Activated naive CD4-positive, alpha-beta T cell treated with anti-CD3 and anti-CD28 coated beads, Interleukin-2, amount 10 ng/mL, durations not matched to agents 7 days and 5 days (primary cell): ENCODE measurements at regions not wholly inside any gene's neighbourhood (a gene's known extent, or its start where the extent isn't known, plus 50 kb on each side); places are given as distances from the start of the nearest gene placed in this dataset.

ENCODE experiments used
- CTCF ChIA-PET: fragments of 350-600 bp; sonication (Branson Sonifier 250); formaldehyde crosslinking; loops from one replicate; lab custom pipeline; 2021; ENCODE audit warnings: antibody characterized with exemption; lab: Charles Lee
- DNase-seq: peaks from one replicate; pipeline ENCODE4 v3.0.0-alpha.2; 2020
- H3K27ac Mint-ChIP-seq: one replicate; pipeline ENCODE4 v1.8.0; 2021; ENCODE audit warnings: mild to moderate bottlenecking, moderate library complexity, mixed read lengths
- H3K27me3 Mint-ChIP-seq: one replicate; pipeline ENCODE4 v1.8.0; 2021; ENCODE audit warnings: mild to moderate bottlenecking, mixed read lengths
- H3K36me3 Mint-ChIP-seq: one replicate; pipeline ENCODE4 v1.8.0; 2021; ENCODE audit warnings: mixed read lengths
- H3K4me1 Mint-ChIP-seq: one replicate; pipeline ENCODE4 v1.8.0; 2021; ENCODE audit warnings: mixed read lengths
- H3K4me3 Mint-ChIP-seq: one replicate; pipeline ENCODE4 v1.8.0; 2021; ENCODE audit warnings: mild to moderate bottlenecking, moderate library complexity, mixed read lengths
- H3K9me3 Mint-ChIP-seq: one replicate; pipeline ENCODE4 v1.8.0; 2021; ENCODE audit warnings: mixed read lengths

DNA sequence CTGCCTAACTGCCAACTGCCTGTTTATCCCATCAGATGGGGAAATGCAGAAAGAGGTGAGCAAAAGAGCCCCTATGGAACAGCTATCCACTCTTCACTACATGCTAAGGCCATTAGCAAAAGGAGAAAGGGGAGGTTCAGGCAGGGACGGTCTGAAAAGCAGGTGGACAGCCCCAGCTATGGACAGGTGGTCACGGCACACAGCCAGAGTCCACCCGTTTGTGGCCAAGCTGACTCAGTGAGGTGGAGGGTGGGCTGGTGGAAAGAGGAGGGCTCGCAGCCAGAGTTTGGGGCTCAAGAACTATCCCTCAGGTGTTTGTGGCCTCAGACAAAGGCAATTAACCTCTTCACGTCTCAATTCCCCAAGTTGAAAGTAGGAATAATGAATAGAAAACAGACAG, 148.9 kb upstream of the UBE2E1 start:
- H3K4me3 Mint-ChIP-seq = no peak overlapping the region
- H3K9me3 Mint-ChIP-seq = peaks cover 6% of the 10 kb centered on the region
- CTCF ChIA-PET = no interaction called here
- H3K36me3 Mint-ChIP-seq = peaks cover 3% of the 10 kb centered on the region
- H3K4me1 Mint-ChIP-seq = peaks cover 20% of the 10 kb centered on the region
- H3K27ac Mint-ChIP-seq = no peak overlapping the region
- H3K27me3 Mint-ChIP-seq = peaks cover 6% of the 10 kb centered on the region
- DNase-seq = no peak

DNA sequence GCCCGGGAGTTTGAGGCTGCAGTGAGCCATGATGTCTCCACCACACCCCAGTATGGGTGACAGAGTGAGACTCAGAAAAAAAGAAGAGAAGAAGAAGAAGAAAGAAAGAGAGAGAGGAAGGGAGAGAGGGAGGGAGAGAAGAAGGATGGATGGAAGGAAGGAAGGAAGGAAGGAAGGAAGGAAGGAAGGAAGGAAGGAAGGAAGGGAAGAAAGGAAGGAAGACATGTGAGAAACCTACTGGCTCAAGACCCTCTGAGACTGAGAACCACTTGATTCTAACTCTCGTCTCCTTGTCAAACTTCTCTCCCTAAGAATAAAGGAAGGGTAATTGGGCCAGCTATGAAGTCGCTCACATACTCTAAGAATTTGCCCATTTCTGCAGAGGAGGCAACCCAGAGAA, 148.1 kb upstream of the UBE2E1 start:
- Mint-ChIP-seq H3K9me3 (peaks cover 6% of the 10 kb centered on the region), H3K4me1 (peaks cover 20% of the 10 kb centered on the region), H3K36me3 (peaks cover 3% of the 10 kb centered on the region), H3K27me3 (peaks cover 6% of the 10 kb centered on the region), H3K4me3 (no peak overlapping the region), H3K27ac (no peak overlapping the region)
- CTCF ChIA-PET = no interaction called here
- no peak for DNase-seq

DNA sequence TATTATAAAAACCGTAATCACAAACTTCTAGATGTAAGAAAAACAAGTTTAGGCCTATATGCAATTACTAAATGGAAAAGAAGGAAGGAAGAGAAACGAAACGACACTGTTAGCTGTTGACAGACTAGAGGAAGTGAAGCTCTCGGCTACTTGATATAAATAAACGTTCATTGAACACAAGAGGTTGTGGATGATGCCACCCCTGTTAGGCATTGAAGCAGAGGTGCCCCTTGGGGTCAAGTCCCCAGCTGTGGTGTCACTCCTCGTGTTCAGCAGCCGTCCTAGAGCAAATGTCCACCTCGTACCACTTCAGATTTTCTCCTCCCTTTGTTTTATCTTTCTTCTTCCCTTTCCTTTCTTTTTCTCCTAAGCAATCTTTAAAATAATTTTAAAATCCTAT, 146.5 kb upstream of the UBE2E1 start:
- peaks cover 10% of the 10 kb centered on the region for H3K4me1 Mint-ChIP-seq
- H3K36me3 Mint-ChIP-seq = peaks cover 3% of the 10 kb centered on the region
- DNase-seq = no peak
- no peak overlapping the region for H3K4me3 Mint-ChIP-seq
- H3K27me3 Mint-ChIP-seq = peaks cover 12% of the 10 kb centered on the region
- CTCF ChIA-PET = interaction anchor here (1.0 kb wide), 1 partner anchor 14 kb away, joined by 3 read pairs; no protein-coding TSS in a partner anchor
- no peak overlapping the region for H3K27ac Mint-ChIP-seq
- H3K9me3 Mint-ChIP-seq = peaks cover 6% of the 10 kb centered on the region

DNA sequence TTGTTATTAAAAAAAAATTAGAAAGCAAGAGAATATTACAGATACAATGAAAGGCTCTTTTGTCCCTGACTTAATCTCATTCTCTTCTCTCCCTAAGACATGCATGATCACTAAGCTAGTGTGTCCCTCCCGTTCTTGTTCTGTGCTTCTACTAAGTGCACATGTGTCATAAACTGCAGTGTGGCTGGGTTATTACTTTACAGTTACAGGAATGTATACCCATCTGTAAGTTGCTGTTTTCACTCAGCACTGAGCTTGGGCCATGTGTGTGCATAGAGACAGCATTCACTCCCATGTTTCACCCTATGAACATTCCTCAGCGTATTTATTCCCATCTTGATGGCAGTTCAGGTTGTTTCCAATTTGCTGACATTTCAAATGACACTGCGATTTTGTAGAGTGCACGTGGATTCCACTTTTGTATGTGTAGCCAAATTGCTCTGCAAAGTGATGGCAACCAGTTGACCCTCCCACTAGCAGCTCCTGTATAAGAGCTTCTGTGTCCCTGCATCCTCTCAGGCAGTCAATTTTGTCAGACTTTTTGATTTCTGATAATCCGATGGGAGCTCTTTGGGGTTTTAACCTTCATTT, 145.8 kb upstream of the UBE2E1 start:
- DNase-seq = no peak
- H3K36me3 Mint-ChIP-seq = no peaks in the 10 kb centered on the region
- peaks cover 6% of the 10 kb centered on the region for H3K9me3 Mint-ChIP-seq
- CTCF ChIA-PET = interaction anchor here (1.0 kb wide), 1 partner anchor 15 kb away, joined by 3 read pairs; no protein-coding TSS in a partner anchor
- peaks cover 13% of the 10 kb centered on the region for H3K27me3 Mint-ChIP-seq
- no peak overlapping the region for H3K27ac Mint-ChIP-seq
- peaks cover 4% of the 10 kb centered on the region for H3K4me1 Mint-ChIP-seq
- H3K4me3 Mint-ChIP-seq = no peak overlapping the region

DNA sequence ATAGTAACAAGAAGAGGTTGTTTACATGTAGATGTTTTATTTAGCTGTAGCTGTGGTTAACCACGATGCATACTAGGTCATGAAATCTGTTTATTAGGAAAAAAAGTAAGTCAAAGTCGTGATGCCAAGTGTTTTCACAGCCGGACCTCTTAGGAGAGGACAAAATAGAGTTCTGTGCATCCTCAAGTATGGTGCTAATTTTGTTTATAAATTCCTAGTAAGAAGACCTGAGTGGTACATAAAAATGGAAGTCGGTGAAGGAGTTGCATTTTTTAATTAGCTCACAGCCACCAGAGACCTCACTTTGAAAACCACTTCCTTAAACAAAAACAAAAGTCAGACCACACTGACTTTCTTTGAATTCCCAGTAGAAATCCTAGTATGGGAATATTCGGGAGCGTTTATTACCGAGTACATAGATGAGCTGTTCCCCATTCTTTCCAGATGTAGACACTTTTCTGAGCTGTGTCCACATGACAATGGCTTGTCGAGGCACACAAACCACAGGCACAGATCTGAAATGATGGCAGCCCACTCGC, 143.6 kb upstream of the UBE2E1 start:
- peaks cover 4% of the 10 kb centered on the region for H3K4me1 Mint-ChIP-seq
- no peak overlapping the region for H3K4me3 Mint-ChIP-seq
- H3K9me3 Mint-ChIP-seq = no peaks in the 10 kb centered on the region
- no peak overlapping the region for H3K27ac Mint-ChIP-seq
- no peaks in the 10 kb centered on the region for H3K36me3 Mint-ChIP-seq
- CTCF ChIA-PET = no interaction called here
- H3K27me3 Mint-ChIP-seq = peaks cover 13% of the 10 kb centered on the region
- DNase-seq = no peak

DNA sequence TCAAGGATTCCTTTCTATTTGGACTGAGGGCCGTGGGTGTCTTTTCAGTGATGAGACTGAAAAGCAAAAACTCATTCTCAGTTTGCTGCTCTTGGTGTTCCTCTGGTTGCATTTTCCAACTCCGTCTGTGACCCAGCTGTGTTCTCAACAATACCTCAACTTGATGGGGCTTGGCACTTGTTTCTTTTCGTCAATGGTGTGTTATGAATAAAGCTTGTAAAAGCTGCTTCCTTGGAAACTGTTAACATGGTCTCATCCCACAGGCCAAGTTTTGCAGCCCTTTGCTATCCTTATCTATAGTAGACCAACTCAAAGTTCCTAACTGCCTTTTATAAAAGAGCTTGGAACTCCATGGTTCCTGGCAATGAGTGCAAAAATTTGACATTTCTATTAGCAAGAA, 142.5 kb upstream of the UBE2E1 start:
- no peak for DNase-seq
- H3K27ac Mint-ChIP-seq = no peak overlapping the region
- H3K4me1 Mint-ChIP-seq = peaks cover 4% of the 10 kb centered on the region
- no peaks in the 10 kb centered on the region for H3K36me3 Mint-ChIP-seq
- no peaks in the 10 kb centered on the region for H3K9me3 Mint-ChIP-seq
- CTCF ChIA-PET = no interaction called here
- peaks cover 7% of the 10 kb centered on the region for H3K27me3 Mint-ChIP-seq
- H3K4me3 Mint-ChIP-seq = no peak overlapping the region

DNA sequence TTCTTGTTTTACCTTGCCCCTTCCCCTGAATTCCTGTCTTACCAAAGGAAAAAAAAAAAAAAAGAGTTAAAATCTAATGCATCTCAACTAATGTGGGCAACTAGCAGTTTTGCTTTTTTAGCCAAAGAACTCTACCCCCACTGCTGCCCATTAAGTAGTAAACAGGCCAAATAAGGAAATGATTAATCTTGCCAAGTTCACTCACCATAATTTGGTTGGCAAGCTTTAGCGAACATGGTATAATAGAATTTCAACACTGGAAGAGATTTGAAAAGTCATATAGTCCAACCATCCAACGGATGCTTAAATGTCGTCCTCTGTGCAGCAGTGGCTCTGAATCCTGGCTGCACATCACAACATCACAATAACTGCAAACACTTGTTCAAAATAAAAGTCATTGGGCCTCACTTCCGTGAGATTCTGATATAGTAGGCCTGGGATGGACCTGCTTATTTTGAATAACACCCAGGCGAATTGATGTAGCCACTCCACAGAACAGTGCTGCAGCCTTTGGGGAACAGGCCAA, 142.0 kb upstream of the UBE2E1 start:
- no peaks in the 10 kb centered on the region for H3K9me3 Mint-ChIP-seq
- H3K4me3 Mint-ChIP-seq = no peak overlapping the region
- no peak for DNase-seq
- no peaks in the 10 kb centered on the region for H3K36me3 Mint-ChIP-seq
- CTCF ChIA-PET = no interaction called here
- H3K27ac Mint-ChIP-seq = no peak overlapping the region
- peaks cover 4% of the 10 kb centered on the region for H3K4me1 Mint-ChIP-seq
- peaks cover 7% of the 10 kb centered on the region for H3K27me3 Mint-ChIP-seq

DNA sequence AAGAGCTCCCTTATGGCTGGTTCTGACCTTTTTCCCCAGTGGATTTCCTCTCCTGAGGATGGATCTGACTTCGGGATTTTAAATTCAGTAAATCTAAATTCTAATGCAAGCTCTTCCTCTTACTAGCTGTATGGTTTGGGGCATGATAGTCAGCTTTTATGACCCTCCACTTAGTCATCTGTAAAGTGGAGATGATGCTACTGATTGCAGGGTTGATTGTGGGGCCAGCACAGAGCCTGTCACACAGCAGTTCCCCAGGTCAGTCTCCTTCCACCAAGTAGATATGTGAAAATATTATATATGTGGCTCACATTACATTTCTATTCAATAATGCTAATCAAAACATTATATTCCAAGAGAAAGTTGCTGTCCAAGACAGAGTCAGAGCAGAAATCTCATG, 141.3 kb upstream of the UBE2E1 start:
- peaks cover 7% of the 10 kb centered on the region for H3K27me3 Mint-ChIP-seq
- H3K4me1 Mint-ChIP-seq = peaks cover under 1% of the 10 kb centered on the region
- no peaks in the 10 kb centered on the region for H3K9me3 Mint-ChIP-seq
- CTCF ChIA-PET = no interaction called here
- H3K27ac Mint-ChIP-seq = no peak overlapping the region
- DNase-seq = no peak
- no peaks in the 10 kb centered on the region for H3K36me3 Mint-ChIP-seq
- H3K4me3 Mint-ChIP-seq = no peak overlapping the region

DNA sequence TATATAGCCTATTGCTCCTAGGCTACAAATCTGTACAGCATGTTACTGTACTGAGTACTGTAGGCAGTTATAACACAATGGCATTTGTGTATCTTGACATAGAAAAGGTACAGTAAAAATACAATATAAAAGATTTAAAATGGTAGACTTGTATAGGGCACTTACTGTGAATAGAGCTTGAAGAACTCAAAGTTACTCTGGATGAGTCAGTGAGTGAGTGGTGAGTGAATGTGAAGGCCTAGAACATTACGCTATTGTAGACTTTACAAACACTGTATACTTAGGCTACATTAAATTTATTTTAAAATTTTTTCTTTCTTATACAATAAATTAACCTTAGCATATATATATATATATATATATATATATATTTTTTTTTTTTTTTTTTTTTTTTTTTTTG, 140.0 kb upstream of the UBE2E1 start:
- no peak overlapping the region for H3K4me3 Mint-ChIP-seq
- peaks cover 15% of the 10 kb centered on the region for H3K27me3 Mint-ChIP-seq
- no peaks in the 10 kb centered on the region for H3K36me3 Mint-ChIP-seq
- H3K4me1 Mint-ChIP-seq = no peaks in the 10 kb centered on the region
- H3K9me3 Mint-ChIP-seq = no peaks in the 10 kb centered on the region
- CTCF ChIA-PET = no interaction called here
- no peak overlapping the region for H3K27ac Mint-ChIP-seq
- DNase-seq = no peak

DNA sequence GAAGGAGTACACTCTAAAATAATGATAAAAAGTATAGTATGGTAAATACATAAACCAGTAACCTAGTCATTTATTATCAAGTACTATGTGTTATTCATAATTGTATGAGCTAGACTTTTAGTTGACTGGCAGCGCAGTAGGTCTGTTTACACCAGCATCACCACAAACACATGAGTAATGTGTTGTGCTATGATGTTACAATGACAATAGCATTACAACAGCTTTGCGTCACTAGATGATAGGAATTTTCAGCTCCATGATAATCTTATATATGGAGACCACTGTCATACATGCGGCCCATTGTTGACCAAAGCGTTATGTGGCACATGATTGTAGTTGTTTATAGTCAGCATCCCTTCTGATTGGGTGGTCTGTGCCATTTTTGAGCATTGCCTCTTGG, 138.9 kb upstream of the UBE2E1 start:
- CTCF ChIA-PET = interaction anchor here (0.9 kb wide), 1 partner anchor 93 kb away, joined by 3 read pairs; no protein-coding TSS in a partner anchor
- Mint-ChIP-seq H3K27ac (no peak overlapping the region), H3K27me3 (peaks cover 25% of the 10 kb centered on the region), H3K9me3 (no peaks in the 10 kb centered on the region), H3K4me3 (no peak overlapping the region), H3K4me1 (no peaks in the 10 kb centered on the region), H3K36me3 (no peaks in the 10 kb centered on the region)
- DNase-seq = no peak

DNA sequence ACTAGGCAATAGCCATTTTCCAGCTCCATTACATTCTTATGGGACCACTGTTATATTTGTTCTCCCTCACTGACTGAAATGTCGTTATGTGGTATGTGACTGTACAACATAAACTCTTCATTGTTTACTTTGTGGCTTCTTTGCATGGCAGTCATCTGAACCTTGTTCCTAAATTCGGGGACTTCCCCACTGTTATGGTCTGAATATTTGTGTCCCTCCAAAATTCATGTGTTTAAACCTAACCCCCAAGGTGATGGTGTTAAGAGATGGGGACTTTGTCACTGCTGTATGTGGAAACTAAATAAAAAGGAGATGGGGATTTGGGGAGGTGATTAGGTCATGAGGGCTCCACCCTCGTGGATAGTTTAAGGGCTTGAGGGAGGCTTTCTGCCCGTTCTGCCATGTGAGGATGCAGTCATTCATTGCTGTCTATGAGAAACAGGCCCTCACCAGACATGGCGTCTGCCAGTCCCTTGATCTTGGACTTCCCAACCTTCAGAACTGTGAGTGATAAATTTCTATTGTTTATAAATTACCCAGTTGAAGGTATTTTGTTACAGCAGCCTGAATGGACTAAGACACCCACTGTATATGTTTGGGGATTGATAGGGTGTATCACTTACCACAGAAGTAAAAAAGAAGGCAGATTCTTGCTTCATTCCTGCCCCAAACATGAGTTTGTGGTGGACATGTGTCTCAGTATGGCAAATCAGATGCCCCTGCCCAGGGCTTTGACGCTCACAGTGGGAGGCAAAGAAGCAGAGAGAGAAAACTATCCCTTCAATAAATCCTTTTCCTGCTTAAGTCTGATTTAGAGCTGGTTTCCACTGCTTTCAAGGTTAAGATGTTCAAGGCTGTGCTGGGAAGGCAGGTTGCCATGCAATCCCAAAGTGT, 138.0 kb upstream of the UBE2E1 start:
- peaks cover 35% of the 10 kb centered on the region for H3K27me3 Mint-ChIP-seq
- no peak for DNase-seq
- no peak overlapping the region for H3K4me3 Mint-ChIP-seq
- no peaks in the 10 kb centered on the region for H3K36me3 Mint-ChIP-seq
- H3K27ac Mint-ChIP-seq = no peak overlapping the region
- CTCF ChIA-PET = interaction anchor here (0.9 kb wide), 1 partner anchor 94 kb away, joined by 3 read pairs; no protein-coding TSS in a partner anchor
- no peaks in the 10 kb centered on the region for H3K9me3 Mint-ChIP-seq
- no peaks in the 10 kb centered on the region for H3K4me1 Mint-ChIP-seq

DNA sequence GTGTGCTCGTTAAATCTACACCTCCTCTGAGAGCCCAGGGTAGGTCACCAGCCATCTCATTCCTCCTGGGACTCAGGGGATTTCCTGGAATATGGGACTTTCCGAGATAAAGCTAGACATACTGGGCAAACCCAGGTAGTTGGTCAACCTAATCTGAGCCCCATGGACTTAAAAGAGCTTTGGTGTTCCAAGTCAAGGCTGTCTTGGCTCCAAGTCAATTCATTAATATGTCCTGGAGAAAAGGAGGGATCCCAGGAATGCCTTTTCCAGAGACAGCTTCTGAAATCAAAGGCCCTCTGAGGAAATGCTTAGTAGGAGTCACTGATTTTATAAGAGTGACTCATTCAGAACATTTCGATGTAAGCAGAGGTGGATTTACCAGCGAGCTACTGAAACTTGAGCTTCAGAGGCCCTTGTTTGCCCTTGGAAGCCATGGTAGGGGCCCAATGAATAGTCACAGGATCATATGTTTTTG, 137.3 kb upstream of the UBE2E1 start:
- no peaks in the 10 kb centered on the region for H3K4me1 Mint-ChIP-seq
- CTCF ChIA-PET = no interaction called here
- H3K9me3 Mint-ChIP-seq = no peaks in the 10 kb centered on the region
- H3K36me3 Mint-ChIP-seq = no peaks in the 10 kb centered on the region
- no peak overlapping the region for H3K27ac Mint-ChIP-seq
- DNase-seq = no peak
- peaks cover 32% of the 10 kb centered on the region for H3K27me3 Mint-ChIP-seq
- no peak overlapping the region for H3K4me3 Mint-ChIP-seq

DNA sequence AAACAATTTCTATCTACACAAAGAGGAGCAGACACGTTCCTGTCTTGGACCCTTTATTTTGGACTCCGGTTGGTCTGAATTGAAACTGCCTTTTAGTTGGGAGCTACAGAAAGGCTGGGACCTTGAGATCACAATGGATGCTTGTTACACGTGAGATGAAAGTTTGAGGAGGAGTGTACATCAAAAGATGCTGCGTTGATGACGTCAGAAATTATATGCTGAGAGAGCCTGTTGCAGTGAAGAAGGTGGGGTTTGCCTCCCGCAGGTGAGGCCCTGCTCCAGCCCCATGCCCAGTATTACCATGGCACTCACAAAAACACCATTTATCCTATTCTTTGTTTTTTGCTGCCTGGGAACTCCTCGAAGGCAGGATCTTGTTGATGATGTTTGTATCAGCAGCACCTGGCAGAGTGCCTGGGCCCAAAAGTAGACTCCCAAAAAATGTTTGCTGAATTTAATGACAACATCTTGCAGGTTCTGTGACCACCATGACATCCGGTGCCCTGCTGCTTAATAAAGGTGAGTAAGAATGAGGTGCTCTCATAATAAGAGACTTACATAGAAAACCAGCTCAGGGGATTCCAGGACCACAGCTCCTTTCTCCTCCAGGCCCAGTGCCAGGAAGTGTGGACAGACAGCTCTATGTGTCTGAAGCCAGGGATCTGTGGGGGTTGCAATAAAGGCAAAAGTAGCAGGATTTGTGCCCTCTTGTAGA, 136.1 kb upstream of the UBE2E1 start:
- H3K4me1 Mint-ChIP-seq = no peaks in the 10 kb centered on the region
- no peak overlapping the region for H3K27ac Mint-ChIP-seq
- H3K4me3 Mint-ChIP-seq = no peak overlapping the region
- no peaks in the 10 kb centered on the region for H3K36me3 Mint-ChIP-seq
- no peak for DNase-seq
- CTCF ChIA-PET = interaction anchor here (0.9 kb wide), 1 partner anchor 21 kb away, joined by 3 read pairs; no protein-coding TSS in a partner anchor
- no peaks in the 10 kb centered on the region for H3K9me3 Mint-ChIP-seq
- H3K27me3 Mint-ChIP-seq = peaks cover 32% of the 10 kb centered on the region
